GM19468 (cell line): ENCODE measurements at regions not wholly inside any gene's neighbourhood (a gene's known extent, or its start where the extent isn't known, plus 50 kb on each side); places are given as distances from the start of the nearest gene placed in this dataset.
"Not testable (repeated sequence)": the region's sequence is repeated elsewhere in the genome, so short reads cannot be mapped to it uniquely, and the experiment has no call there.

Source experiments
- ATAC-seq: cut with Tn5 transposase; IDR thresholded peaks from one replicate; pipeline ENCODE4 v1.9.1; 2021; ENCODE audit warnings: mild to moderate bottlenecking, moderate library complexity, moderate number of reproducible peaks; ENCODE audit not compliant: unreplicated experiment; ENCODE audit errors: extremely low read depth

- ATAC-seq = no peak
Observed at GRCh38 chr3:194938845-194939531, 253.3 kb downstream of the FAM43A start.

- ATAC-seq = no peak
Observed at GRCh38 chr3:194939532-194939909, 253.8 kb downstream of the FAM43A start.

- no peak for ATAC-seq
Observed at GRCh38 chr3:194939949-194940770, 254.5 kb downstream of the FAM43A start.

- ATAC-seq = no peak
Observed at GRCh38 chr3:194941360-194941955, 255.8 kb downstream of the FAM43A start.

GRCh38 chr3:194941956-194942511 lies 256.4 kb downstream of the FAM43A start:
- no peak for ATAC-seq

- no peak for ATAC-seq
Observed at GRCh38 chr3:194944526-194944925, 258.8 kb downstream of the FAM43A start.

GRCh38 chr3:194945508-194945907 lies 259.8 kb downstream of the FAM43A start:
- ATAC-seq = no peak

- no peak for ATAC-seq
Observed at GRCh38 chr3:194946091-194946490, 260.4 kb downstream of the FAM43A start.

GRCh38 chr3:194949592-194949991 lies 263.9 kb downstream of the FAM43A start:
- no peak for ATAC-seq

GRCh38 chr3:194950906-194951628 lies 265.4 kb downstream of the FAM43A start:
- no peak for ATAC-seq

- not testable (repeated sequence) for ATAC-seq
Observed at GRCh38 chr3:194951629-194951920, 265.9 kb downstream of the FAM43A start.

GRCh38 chr3:194951931-194952582 lies 266.4 kb downstream of the FAM43A start:
- ATAC-seq = no peak

GRCh38 chr3:194952841-194953241 lies 267.2 kb downstream of the FAM43A start:
- ATAC-seq = no peak

- no peak for ATAC-seq
Observed at GRCh38 chr3:194953291-194953690, 267.6 kb downstream of the FAM43A start.

GRCh38 chr3:194955546-194955945 lies 269.9 kb downstream of the FAM43A start:
- ATAC-seq = no peak

- no peak for ATAC-seq
Observed at GRCh38 chr3:194955979-194956696, 270.5 kb downstream of the FAM43A start.

GRCh38 chr3:194956697-194957396 lies 271.2 kb downstream of the FAM43A start:
- ATAC-seq = no peak

- ATAC-seq = no peak
Observed at GRCh38 chr3:194957743-194958240, 272.1 kb downstream of the FAM43A start.

GRCh38 chr3:194959217-194959616 lies 273.5 kb downstream of the FAM43A start:
- no peak for ATAC-seq
